C1 segment of cervical spinal cord (tissue), 14 donors: ENCODE measurements at regions not wholly inside any gene's neighbourhood (a gene's known extent, or its start where the extent isn't known, plus 50 kb on each side); places are given as distances from the start of the nearest gene placed in this dataset.
A peak's percentile ranks its signal among the peaks of the same experiment; 100 is the strongest.

Experiments used
- DNase-seq, 14 donors: peaks; one replicate each; lab custom pipeline; 2025; lab: John Stamatoyannopoulos, UW

GRCh38 chr11:115884800-115885534, 380.8 kb upstream of the CADM1 start:
- no peak for DNase-seq

- no peak for DNase-seq
Observed at GRCh38 chr11:115874843-115875242, 370.6 kb upstream of the CADM1 start.

GRCh38 chr11:115873813-115874212, 369.6 kb upstream of the CADM1 start:
- no peak for DNase-seq

GRCh38 chr11:115872416-115872815, 368.2 kb upstream of the CADM1 start:
- DNase-seq, result no peak

- no peak for DNase-seq
Observed at GRCh38 chr11:115871161-115871760, 367.0 kb upstream of the CADM1 start.

- DNase-seq, result no peak
Observed at GRCh38 chr11:115869780-115870431, 365.7 kb upstream of the CADM1 start.

GRCh38 chr11:115869131-115869530, 364.9 kb upstream of the CADM1 start:
- DNase-seq, result no peak

- DNase-seq, result no peak
Observed at GRCh38 chr11:115860246-115860645, 356.0 kb upstream of the CADM1 start.

GRCh38 chr11:115848611-115849010, 344.4 kb upstream of the CADM1 start:
- no peak for DNase-seq

GRCh38 chr11:115848080-115848479, 343.9 kb upstream of the CADM1 start:
- DNase-seq, result no peak

- no peak for DNase-seq
Observed at GRCh38 chr11:115845872-115846271, 341.7 kb upstream of the CADM1 start.

GRCh38 chr11:115843685-115844084, 339.5 kb upstream of the CADM1 start:
- DNase-seq, result no peak

GRCh38 chr11:115843111-115843510, 338.9 kb upstream of the CADM1 start:
- no peak for DNase-seq

GRCh38 chr11:115820026-115820425, 315.8 kb upstream of the CADM1 start:
- DNase-seq, result no peak

- DNase-seq, result no peak
Observed at GRCh38 chr11:115819014-115819413, 314.8 kb upstream of the CADM1 start.

GRCh38 chr11:115817844-115818468, 313.7 kb upstream of the CADM1 start:
- DNase-seq, result no peak

- DNase-seq, result no peak
Observed at GRCh38 chr11:115808351-115808940, 304.2 kb upstream of the CADM1 start.

- peak in 1 of 14 donors; percentile 85 for DNase-seq
Observed at GRCh38 chr11:115806056-115806455, 301.8 kb upstream of the CADM1 start.

- DNase-seq, result no peak
Observed at GRCh38 chr11:115803073-115803740, 299.0 kb upstream of the CADM1 start.

GRCh38 chr11:115802641-115803040, 298.4 kb upstream of the CADM1 start:
- DNase-seq, result peak in 1 of 14 donors; percentile 67

- no peak for DNase-seq
Observed at GRCh38 chr11:115792903-115793302, 288.7 kb upstream of the CADM1 start.
